HG03469 (cell line): ENCODE measurements at regions not wholly inside any gene's neighbourhood (a gene's known extent, or its start where the extent isn't known, plus 50 kb on each side); places are given as distances from the start of the nearest gene placed in this dataset.
"Not testable (repeated sequence)": the region's sequence is repeated elsewhere in the genome, so short reads cannot be mapped to it uniquely, and the experiment has no call there.

Source experiments
- ATAC-seq: cut with Tn5 transposase; IDR thresholded peaks from one replicate; pipeline ENCODE4 v1.9.1; 2021; ENCODE audit warnings: mild to moderate bottlenecking, moderate library complexity, moderate number of reproducible peaks; ENCODE audit not compliant: unreplicated experiment

DNA sequence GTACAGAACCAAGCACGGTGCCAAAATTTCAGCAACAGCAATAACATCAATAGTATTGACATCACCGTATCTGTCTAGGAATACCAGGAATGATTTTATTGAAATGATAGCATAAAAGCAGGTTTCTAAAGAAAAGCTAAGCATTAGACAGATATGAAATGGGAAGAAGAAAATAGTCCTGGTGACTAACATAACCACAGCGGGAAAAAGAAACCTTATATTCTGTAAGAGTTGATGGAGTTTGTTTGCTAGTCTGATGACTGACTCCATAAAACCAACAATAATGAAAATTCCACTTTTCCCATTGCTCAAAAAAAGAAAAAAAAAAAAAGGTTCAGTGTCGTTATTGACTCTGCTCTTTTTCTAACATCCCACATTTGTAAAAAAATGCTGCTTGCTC lies 668.3 kb downstream of the IPMK start:
- no peak for ATAC-seq

DNA sequence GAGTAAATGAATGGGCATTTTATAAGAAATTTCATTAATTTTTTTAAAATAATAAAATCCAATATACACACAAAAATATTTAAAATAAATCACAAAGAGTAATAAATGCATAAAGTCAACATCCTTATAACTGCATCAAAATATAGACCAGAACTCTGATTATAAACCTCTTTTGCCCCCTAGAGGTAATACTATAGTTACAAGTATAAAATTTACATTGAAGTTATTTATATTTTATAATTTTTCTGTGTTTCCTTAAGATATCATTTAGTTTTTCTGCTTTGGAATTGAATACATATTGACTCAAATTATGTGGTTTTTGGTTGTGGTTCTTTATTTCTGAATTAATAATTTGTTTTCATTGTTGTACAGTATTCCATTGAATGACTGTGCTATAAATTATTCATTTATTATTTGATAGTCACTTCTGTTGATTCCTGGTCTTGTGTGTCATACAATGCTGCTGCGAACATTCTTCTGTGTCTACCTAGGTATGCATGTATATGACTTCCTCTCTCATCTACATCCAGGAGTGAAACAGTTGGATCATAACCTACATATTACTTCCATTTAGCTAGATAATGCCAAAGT lies 673.6 kb downstream of the IPMK start:
- ATAC-seq: no peak

DNA sequence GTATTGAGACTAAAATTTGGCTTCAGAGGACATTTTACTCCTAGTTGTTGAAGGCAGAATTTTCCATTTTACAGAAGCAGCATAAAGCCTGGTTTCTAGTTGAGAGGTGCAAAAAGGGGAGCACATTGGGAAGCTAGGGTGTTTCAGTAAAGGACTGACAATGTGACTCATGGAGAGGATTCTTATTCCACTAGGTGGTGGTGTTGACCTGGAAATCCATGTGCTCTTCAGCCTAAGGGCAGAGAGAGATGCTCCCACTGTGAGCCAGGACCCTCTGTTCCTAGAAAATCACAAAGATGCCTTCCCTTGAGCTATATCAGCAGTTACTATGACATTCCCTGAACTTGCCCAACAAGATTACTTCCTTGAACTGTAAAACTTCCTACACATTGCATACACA lies 687.8 kb downstream of the IPMK start:
- no peak for ATAC-seq

DNA sequence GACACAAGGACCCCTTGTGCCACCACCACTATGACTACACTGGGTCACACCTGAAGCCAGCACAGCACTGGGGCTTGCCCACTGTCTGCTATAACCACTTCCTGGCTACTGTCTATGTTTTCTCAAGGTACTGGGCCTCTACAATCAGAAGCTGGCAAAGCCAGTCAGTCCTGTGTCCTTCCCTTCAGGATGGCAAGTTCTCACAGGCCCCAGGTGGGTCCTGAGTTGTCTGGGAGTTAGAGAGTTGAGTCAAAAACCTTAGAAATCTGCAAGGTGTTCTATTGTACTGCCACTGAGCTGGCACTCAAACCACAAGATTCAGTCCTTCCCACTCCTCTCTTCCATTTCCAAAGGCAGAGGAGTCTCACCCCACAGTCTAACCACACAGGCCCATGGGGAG lies 705.5 kb downstream of the IPMK start:
- ATAC-seq: no peak

DNA sequence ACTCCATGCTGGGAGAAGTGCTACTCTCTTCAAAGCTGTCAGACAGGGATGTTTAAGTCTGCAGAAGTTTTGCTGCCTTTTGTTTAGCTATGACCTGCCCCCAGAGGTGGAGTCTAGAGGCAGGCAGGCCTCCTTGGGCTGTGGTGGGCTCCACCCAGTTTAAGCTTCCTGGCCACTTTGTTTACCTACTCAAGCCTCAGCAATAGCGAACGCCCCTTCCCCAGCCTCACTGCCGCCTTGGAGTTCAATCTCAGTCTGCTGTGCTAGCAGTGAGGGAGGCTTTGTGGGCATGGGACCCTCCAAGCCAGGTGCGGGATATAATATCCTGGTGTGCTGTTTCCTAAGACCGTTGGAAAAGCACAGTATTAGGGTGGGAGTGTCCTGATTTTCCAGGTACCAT lies 715.9 kb downstream of the IPMK start:
- not testable (repeated sequence) for ATAC-seq

DNA sequence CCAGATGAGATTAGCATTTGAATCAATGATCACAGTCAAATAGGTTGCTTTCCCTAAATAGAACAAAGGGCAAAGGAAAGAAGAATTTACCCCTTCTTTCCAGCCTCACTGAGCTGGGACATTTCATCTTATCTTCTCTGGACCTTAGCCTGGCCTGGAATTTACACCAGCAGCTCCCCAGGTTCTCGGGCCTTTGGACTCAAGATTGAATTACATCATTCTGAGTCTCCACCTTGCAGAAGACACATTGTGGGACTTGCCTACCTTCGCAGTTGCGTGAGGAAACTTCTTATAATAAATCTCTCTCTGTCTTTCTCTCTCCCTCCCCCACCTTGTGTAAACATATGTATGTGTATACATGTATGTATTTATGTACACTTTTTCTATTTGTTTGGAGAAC lies 732.4 kb downstream of the IPMK start:
- ATAC-seq: no peak

DNA sequence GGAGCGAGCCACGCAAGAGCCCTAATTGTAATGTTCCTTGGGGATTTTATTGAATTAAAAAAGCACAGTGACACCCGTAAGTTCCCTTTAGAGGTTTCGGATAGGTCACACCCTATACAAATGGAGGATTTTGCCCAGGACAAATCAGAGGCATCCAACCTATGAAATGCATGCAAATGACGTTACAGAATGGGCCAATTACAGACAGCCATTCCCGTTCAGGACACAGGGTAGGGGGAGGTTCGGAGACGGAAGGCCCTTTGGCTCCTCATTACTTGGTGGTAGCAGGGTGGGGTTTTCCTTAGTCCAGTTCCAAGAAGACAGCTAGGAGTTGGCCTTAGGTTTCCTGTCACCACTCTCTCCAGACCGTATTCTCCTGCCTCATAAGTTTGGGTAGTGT lies 754.1 kb downstream of the IPMK start:
- ATAC-seq: no peak

DNA sequence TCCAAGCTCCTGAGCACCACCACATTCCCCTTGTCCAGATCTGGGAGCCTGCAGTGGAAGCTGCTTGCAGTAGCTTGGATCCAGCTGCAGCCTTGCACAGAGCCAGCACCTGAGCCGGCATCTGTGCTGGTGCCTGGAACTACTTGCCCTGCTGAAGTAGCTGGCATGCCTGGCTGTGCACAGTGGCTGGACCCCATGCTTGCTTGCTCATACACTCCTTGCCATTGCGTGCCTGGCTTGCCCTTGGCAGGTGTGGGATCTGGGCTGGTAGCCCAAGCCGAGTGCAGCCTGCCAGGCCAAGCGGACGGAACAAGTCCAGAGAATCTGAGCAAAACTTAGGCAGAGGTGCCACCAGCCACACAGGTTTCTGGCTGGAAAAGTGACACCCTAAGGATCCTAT lies 759.9 kb downstream of the IPMK start:
- no peak for ATAC-seq

DNA sequence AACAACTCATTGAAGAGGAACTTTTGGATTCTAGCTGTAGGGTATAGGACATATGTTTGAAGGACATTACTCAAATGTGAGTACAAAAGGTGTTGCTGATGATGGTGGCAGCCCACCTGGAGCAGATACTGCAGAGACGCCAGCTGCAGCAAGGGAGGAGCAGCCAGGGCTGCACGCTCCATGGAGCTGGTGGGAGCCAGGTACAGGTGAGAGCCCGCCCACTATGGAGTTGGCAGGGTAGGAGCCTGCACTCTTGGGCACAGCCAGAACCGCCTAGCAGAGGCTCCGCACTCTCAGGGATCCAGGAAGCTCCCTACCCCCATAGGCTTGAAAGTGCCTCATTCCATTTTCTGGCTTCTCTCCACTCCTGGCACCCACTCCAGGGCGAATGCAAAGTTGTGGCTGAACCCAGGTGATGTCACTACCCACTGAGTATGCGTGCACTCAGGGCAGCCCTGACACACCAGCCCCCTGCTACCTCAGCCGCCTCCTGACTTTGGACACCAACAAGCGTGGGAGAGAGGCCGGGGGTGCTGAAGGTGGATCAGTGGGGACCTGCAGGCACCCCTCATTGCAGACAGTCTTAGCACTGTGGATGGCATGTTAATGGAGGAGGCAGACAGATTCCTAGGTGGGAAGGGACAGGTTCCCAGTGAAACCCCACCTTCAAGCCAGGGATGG lies 761.1 kb downstream of the IPMK start:
- ATAC-seq: no peak

DNA sequence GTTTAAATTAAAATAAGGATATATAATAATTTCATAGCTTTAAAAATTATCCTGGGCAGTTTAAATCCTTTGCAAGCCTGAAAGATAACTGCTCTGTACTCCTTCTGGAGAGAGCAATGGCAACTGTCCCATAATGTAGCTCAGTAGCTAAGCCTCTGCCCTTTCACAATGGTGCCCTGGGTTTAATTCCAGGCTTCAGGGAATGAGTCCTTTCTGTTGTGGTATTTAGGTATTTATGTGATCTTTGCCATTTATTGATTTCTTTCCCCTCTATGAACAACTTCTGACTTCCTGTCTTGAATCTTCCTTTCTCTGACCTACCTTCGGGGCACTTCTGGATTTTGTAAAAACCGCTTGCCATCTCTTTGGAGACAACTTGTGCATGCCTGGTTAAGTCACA lies 773.2 kb downstream of the IPMK start:
- ATAC-seq: no peak

DNA sequence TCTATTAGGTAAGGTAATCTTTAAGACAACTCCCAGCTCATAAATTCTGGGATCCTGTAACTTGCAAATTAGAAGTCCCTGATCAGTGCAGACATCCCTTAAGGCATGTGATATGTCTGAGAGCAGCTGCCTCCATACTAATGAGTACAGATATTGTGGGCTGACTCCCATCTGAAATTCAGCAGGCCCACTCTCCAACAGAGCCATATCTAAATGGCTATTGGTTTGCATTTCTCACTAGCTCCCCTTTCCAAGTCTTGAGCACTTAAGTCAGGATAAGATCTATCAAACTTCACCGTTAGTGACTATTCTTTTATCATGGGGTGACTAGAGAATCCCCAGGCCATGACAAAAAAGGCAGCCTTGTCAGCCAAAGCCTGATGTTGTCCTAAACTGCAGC lies 785.4 kb downstream of the IPMK start:
- no peak for ATAC-seq

DNA sequence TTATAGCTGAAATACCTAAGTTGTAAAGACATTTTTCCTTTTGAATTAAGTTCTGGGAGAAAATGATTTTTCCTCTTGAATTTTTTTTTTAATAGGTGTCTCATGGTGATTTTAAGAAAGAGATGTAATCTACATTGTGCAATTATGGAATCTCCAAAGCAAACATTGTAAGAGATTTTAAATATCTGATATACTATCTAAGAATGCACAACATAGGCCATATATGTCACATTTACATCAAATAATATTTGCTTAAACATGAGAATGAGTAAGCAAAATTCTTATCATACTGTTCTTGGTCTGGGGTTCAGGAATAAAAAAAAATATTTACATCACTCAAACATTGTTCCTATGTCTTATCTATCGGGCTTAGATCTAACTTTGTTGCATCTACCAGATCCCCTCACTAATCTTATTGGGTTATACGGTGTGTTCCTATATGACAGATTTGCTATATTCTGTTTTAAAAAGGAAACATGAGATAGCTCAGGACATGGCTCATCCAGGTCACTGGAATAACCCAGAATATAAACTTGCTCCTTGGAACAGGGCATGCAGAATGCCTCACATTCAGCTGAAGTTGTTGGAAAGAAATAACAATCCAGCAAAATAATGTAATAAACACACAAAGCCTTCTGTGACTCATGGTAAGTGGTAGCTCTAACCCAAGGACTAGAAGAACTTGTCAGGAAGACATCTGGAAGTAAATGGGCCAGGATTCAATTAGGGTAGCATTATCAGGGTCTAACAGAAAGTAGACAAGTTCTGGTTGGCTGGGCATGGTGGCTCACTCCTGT lies 794.7 kb downstream of the IPMK start:
- no peak for ATAC-seq

DNA sequence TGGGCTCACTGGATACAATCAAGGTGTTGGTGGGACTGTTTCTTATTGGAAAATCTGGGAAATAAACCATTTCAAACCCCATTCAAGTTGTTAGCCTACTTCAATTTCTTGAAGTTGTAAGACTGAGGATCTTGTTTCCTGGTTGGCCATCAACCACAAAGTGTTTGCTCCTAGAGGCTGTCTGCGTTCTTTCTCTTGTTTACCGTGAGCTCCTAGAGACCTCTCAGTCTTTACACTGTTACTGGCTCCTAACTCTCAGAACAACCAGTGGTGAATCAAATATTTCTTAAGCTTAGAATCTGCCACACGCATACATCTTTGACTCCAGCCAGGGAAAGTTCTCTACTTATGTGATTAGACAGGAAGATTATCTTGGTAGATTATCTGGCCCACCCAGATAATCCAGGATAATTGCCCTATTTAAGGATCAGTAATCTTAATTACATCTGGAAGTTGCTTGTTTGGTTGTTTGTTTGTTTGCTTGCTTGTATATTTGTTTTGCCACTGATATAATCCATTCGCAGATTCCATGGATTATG lies 798.7 kb downstream of the IPMK start:
- no peak for ATAC-seq

DNA sequence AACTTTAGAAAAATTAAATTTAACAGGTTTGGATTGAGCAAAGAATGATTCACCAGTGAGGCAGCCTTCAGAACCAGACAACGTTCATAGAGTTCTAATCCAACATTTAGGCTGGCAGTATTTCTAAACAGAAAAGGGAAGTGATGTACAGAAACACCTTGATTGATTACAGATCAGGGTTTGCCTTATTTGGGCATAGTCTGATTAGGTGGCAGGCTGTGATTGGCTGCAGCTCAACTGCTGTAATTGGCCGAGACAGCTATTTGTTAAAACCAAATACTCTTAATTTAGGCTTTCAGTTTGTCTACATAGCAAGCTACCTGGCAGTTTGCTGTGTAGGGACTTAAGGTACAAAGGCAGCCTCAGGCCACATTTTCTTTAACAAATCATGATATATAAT lies 802.5 kb downstream of the IPMK start:
- ATAC-seq: no peak

DNA sequence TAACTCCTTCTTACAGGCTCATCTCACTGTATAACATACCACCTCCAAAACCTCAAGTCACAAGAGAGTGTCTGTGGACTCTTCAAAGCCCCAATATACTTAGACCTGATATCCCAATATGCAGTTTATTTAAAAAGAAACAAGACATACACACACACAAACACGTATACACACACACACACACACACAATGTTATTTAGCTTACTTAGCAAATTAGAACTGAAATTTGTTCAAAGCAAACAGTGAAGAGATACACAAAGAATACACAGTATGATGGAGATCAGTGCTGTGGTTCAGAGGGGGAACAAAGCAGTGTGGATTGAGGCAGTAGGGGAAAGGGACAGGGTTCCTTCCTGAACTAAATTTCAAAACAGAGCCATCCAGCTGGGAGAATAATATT lies 807.2 kb downstream of the IPMK start:
- no peak for ATAC-seq

DNA sequence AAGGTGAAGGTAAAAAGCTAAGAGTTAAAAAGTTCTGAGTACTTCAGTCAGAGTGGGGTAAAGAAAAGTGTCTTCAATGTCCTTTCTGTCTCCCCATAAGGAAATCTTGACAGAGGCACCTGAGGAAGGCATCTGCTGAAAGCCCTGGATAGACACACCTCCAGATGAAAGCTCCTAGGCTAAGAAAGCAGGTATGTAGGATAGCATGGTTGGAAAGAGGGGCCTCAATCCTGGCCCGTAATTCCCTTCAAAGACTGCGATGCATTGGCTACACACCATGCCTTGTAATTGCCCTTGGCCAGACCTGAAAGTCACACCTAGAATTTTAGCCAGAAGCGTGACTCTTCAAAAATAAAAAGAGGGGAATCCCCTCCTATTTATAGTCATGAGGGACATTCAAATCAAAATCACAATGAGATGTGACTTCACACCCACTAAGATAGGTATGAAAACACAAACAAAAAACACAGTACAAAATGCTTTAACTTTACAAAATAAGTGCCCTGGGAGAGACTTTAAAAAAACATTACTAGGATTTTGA lies 809.7 kb downstream of the IPMK start:
- no peak for ATAC-seq

DNA sequence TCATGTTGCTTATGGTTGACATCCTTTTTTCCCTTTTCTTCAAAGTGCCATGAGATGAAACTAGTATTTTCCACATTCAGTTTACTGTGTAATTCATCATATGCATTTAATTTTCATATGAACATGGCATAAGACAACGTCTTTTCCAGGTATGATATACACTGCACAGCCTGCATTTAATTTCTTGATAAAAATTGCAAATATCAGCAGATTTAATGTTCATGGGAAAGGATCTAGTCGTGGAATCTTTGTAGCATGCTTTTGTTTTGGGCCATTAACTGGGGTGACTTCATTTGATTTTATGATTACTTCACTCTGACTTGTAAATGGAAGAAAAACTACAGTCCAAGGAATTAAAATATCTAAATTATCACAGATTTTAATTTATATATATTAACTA lies 837.3 kb downstream of the IPMK start:
- ATAC-seq: no peak

DNA sequence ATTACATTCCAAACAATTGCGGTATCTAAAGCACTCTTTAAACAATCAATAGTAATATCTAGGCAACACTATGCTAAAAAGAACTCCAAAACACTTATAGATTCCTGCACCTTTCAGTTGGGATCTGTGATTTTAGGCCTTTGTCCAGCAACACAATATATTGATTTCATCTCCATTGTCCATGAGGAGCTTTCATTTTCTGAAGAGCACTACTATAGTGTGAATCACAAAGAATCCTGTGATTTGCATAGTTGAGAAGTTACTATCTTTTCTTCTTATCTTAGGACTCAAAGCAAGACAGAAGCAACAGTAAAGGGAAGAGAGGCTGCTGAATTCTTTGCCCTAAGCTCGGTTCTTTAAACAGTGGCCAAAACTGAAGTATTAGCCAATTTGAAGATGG lies 846.8 kb downstream of the IPMK start:
- no peak for ATAC-seq

DNA sequence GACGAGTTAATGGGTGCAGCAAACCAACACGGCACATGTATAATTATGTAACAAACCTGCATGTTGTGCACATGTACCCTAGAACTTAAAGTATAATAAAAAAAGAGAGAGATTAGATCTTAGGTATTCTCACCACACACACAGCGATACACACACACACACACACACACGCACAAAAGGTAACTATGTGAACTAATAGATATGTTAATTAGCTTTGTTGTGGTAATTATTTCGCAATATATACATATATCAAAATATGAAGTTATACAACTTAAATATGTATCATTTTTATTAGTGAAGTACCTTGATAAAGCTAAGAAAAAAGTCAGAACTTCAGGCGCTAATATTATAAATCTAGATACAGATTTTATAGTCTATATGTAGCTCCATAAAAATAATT lies 849.2 kb downstream of the IPMK start:
- ATAC-seq: no peak

DNA sequence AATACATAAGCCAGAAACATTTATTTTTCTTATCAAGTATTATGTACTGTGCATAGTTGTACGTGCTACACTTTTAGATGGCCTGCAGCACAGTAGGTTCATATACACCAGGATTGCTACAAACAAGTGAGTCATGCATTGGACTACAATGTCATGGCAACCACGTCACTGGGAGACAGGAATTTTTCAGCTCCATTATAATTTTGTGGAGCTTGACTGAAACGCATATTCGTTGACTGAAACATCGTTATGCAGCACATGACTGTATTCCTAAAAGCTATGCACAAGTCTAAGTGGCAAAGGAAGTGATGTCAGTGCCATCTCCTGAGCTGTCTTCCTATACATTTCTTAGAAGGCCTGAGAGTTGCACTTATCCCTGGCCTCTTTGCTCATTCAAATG lies 871.8 kb downstream of the IPMK start:
- no peak for ATAC-seq

DNA sequence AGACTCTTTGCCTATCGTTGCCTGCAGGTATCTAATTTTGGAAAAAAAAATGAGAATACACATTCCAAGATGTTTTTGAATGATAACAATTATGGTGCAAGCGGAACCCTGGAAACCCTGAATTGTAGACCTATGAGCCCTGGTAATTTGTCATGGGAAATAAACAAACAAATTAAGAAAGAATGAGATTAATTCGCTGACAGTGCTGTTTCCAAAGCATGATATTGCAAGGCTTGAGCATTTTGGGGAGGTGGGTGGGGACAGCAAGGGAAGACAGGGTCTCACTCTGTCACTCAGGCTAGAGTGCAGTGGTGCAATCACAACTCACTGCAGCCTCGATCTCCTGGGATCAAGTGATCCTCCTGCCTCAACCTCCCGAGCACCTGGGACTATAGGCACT lies 900.3 kb downstream of the IPMK start:
- ATAC-seq: no peak

DNA sequence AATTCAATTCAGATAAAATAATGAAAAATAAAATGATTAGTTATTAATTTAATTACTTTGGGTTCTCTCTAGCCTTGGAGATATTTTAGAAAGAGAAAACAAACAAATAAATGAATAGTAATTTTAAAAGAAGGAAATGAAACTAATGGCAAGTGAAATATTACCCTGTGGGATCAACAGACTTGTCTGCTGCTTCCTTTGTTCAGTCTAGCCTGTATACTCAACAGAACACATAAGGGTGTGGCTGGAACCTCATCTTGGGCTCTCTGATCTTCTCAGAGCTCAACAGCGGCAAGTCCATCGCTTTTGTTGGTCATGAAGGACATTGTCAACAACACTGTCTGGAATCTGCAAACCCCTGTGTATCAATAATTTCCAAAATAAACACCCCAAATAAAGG lies 904.9 kb downstream of the IPMK start:
- ATAC-seq: no peak
